ENCODE measurements at regions not wholly inside any gene's neighbourhood (a gene's known extent, or its start where the extent isn't known, plus 50 kb on each side); places are given as distances from the start of the nearest gene placed in this dataset.

DNA sequence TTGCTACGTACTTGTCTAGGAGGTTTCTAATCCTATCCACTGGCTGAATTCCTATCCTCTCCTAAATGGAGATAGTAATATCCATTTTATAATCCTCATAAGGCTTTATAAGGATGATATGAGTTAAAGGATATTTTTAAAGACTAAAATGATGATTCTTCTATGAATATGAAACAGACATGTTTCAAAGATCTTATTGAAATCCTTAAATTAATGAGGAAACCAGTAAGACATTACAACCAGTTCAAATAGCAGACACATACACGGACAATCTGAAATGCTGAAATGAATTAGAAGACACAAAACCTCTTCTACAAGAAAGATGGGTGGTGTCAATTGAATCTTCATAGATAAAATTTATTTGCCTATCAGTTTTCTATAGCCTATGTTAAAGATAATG lies 132.9 kb upstream of the ANK3 start:
- DNase-seq: no peak
- H3K4me1 Mint-ChIP-seq: no peaks in the 10 kb centered on the region
- intact Hi-C loops (cut with micrococcal nuclease): no loop called here
- H3K27ac Mint-ChIP-seq: no peak overlapping the region
- no peak for ATAC-seq (ENCODE audit: low read depth)
- no peak overlapping the region for H3K4me3 Mint-ChIP-seq
- H3K9me3 Mint-ChIP-seq: peaks cover 6% of the 10 kb centered on the region
- POLR2A ChIA-PET: interaction anchor here (0.5 kb wide), 1 partner anchor 57 kb away, joined by 5 read pairs; no protein-coding TSS in a partner anchor
- H3K27me3 Mint-ChIP-seq: no peaks in the 10 kb centered on the region
- TF ChIP-seq, protein P1, sequence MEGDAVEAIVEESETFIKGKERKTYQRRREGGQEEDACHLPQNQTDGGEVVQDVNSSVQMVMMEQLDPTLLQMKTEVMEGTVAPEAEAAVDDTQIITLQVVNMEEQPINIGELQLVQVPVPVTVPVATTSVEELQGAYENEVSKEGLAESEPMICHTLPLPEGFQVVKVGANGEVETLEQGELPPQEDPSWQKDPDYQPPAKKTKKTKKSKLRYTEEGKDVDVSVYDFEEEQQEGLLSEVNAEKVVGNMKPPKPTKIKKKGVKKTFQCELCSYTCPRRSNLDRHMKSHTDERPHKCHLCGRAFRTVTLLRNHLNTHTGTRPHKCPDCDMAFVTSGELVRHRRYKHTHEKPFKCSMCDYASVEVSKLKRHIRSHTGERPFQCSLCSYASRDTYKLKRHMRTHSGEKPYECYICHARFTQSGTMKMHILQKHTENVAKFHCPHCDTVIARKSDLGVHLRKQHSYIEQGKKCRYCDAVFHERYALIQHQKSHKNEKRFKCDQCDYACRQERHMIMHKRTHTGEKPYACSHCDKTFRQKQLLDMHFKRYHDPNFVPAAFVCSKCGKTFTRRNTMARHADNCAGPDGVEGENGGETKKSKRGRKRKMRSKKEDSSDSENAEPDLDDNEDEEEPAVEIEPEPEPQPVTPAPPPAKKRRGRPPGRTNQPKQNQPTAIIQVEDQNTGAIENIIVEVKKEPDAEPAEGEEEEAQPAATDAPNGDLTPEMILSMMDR (IDR thresholded peaks at IDR 0.05): no peak
- peaks cover 3% of the 10 kb centered on the region for H3K36me3 Mint-ChIP-seq (ENCODE audit: low read depth)
- CTCF ChIA-PET: no interaction called here

DNA sequence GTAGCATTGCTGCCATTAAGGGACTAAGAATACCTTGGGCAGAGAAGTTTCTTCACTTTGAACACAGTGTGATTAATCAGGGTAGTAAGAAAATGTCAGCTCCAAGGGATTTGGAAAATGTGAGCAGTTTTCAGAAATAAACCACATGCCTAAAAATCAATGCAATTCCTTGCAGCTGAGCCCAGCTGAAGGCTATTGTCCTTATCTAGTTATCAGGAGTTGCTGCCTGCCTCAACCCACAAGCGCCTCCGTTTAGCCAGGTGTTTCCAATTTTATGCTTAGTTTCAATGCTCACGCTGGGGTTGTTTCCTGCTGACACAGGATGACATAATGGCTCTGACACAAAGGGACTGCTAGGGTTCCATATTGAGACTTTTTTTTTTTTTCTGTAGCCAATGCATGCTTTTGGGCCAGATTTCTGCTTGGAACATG lies 132.3 kb upstream of the ANK3 start:
- ATAC-seq (ENCODE audit: low read depth) (no peak), DNase-seq (no peak)
- ChIA-PET CTCF (no interaction called here), POLR2A (no interaction called here)
- H3K4me3 Mint-ChIP-seq: no peak overlapping the region
- H3K27ac Mint-ChIP-seq: no peak overlapping the region
- H3K9me3 Mint-ChIP-seq: peaks cover 6% of the 10 kb centered on the region
- H3K36me3 Mint-ChIP-seq (ENCODE audit: low read depth): peaks cover 3% of the 10 kb centered on the region
- H3K4me1 Mint-ChIP-seq: no peaks in the 10 kb centered on the region
- intact Hi-C loops (cut with micrococcal nuclease): no loop called here
- H3K27me3 Mint-ChIP-seq: no peaks in the 10 kb centered on the region
- TF ChIP-seq, protein P1 (IDR thresholded peaks at IDR 0.05): no peak

DNA sequence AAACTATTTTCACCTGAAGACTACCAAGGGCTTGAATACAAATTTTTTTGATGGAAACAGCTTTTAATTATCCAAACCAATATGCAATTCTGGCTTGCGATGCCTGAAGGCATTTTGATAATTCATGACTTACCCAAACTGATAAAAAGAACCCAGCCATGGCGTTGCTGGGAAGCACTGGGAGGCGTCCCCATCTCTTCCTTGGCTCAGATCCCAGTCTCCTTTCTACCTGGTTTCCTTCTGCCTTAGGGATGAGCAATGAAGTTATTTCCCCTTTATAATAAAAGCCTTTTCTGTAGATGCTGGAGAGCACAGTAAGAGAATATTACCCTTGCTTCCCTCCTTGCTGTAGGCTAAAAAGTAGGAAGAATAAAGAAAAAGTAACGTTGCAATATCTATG lies 129.1 kb upstream of the ANK3 start:
- CTCF ChIA-PET: no interaction called here
- Mint-ChIP-seq H3K4me1 (peaks cover 13% of the 10 kb centered on the region), H3K4me3 (no peak overlapping the region), H3K9me3 (peaks cover 4% of the 10 kb centered on the region), H3K27me3 (no peaks in the 10 kb centered on the region), H3K36me3 (ENCODE audit: low read depth) (no peaks in the 10 kb centered on the region), H3K27ac (no peak overlapping the region)
- no peak for DNase-seq
- POLR2A ChIA-PET: no interaction called here
- TF ChIP-seq, protein P1 (IDR thresholded peaks at IDR 0.05): no peak
- ATAC-seq (ENCODE audit: low read depth): no peak
- intact Hi-C loops (cut with micrococcal nuclease): no loop called here

DNA sequence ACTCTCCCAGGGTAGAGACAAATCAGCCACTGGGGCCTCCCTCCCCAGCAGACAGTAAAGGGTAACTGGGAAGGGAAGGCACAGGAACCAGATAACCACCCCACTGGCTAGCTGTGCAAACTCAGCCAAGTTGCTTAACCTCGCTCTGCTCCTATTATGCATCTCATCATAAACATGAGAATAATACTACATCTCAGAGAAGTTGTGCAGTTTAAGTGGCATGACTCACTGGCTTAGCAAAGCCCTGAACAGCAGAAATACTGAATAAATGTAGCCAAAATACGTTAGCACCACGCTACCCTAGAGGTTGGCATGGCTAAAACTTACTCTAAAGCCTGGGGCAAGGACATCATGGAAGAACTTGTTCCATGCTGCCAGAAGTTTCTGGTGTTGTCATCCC lies 128.1 kb upstream of the ANK3 start:
- peaks cover 4% of the 10 kb centered on the region for H3K9me3 Mint-ChIP-seq
- no peak overlapping the region for H3K27ac Mint-ChIP-seq
- no peaks in the 10 kb centered on the region for H3K27me3 Mint-ChIP-seq
- TF ChIP-seq, protein P1 (IDR thresholded peaks at IDR 0.05): no peak
- H3K4me3 Mint-ChIP-seq: no peak overlapping the region
- H3K4me1 Mint-ChIP-seq: peaks cover 20% of the 10 kb centered on the region
- DNase-seq (no peak), ATAC-seq (ENCODE audit: low read depth) (no peak)
- intact Hi-C loops (cut with micrococcal nuclease): no loop called here
- ChIA-PET CTCF (no interaction called here), POLR2A (no interaction called here)
- H3K36me3 Mint-ChIP-seq (ENCODE audit: low read depth): no peaks in the 10 kb centered on the region

DNA sequence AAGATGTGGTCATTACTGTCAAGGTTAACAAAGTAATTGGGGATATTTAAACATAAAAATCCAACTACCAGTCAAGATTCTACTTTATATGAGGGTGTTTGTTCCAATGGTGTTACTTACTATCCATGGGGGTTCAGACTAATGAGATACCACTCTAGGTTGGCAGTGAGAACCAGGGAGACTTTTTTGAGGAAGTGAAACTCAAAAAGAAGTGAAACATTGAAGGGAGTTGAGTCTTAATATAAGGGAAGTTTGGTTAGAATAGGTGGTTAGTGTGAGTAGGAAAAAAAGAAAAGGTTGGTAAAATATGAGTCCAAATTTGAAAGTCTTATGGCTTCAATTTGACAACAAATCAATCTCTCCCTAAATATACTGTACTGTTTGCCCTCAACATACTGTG lies 123.6 kb upstream of the ANK3 start:
- ChIA-PET POLR2A (no interaction called here), CTCF (no interaction called here)
- TF ChIP-seq, protein P1 (IDR thresholded peaks at IDR 0.05): no peak
- Mint-ChIP-seq H3K36me3 (ENCODE audit: low read depth) (no peaks in the 10 kb centered on the region), H3K4me1 (peaks cover 20% of the 10 kb centered on the region), H3K27ac (no peak overlapping the region), H3K9me3 (no peaks in the 10 kb centered on the region), H3K27me3 (no peaks in the 10 kb centered on the region), H3K4me3 (no peak overlapping the region)
- DNase-seq (no peak), ATAC-seq (ENCODE audit: low read depth) (peak; percentile 80)
- intact Hi-C loops (cut with micrococcal nuclease): no loop called here

All from activated B cell treated with CpG ODN at 0.5 μM for 24 hours (primary cell).